ENCODE measurements at regions not wholly inside any gene's neighbourhood (a gene's known extent, or its start where the extent isn't known, plus 50 kb on each side); places are given as distances from the start of the nearest gene placed in this dataset.
A peak's percentile ranks its signal among the peaks of the same experiment; 100 is the strongest.
"Not testable (repeated sequence)": the region's sequence is repeated elsewhere in the genome, so short reads cannot be mapped to it uniquely, and the experiment has no call there.

- H3K9ac ChIP-seq (ENCODE audit: insufficient read depth in 1 of 2, low read length in 2 of 2); H3K27me3 ChIP-seq (ENCODE audit: control insufficient read depth in 3 of 3, insufficient read depth in 3 of 3, low read length in 2 of 3); H3K9me3 ChIP-seq (ENCODE audit: control insufficient read depth in 4 of 4, insufficient read depth in 3 of 4, low read length in 3 of 4); H3K36me3 ChIP-seq (ENCODE audit: control insufficient read depth in 4 of 4, insufficient read depth in 4 of 4, low read length in 4 of 4); H3K27ac ChIP-seq (ENCODE audit: low read depth in 1 of 2, low read length in 1 of 2); H3K4me3 ChIP-seq; H3K4me1 ChIP-seq (ENCODE audit: control insufficient read depth in 5 of 5, insufficient read depth in 5 of 5, low read length in 5 of 5); DNase-seq: not testable (repeated sequence)
- WGBS, 2 donors = no CpG with 5 or more reads among the region's 8 CpGs
- ATAC-seq (ENCODE audit: insufficient read depth, low FRiP score) = peak; percentile 86
Observed at GRCh38 chr1:120288814-120289600, 112.7 kb upstream of the SEC22B start.

GRCh38 chr1:120288167-120288566 is 111.8 kb upstream of the SEC22B start:
- H3K27ac ChIP-seq (ENCODE audit: low read depth in 1 of 2, low read length in 1 of 2); H3K9me3 ChIP-seq (ENCODE audit: control insufficient read depth in 4 of 4, insufficient read depth in 3 of 4, low read length in 3 of 4); H3K9ac ChIP-seq (ENCODE audit: insufficient read depth in 1 of 2, low read length in 2 of 2); H3K4me3 ChIP-seq; H3K36me3 ChIP-seq (ENCODE audit: control insufficient read depth in 4 of 4, insufficient read depth in 4 of 4, low read length in 4 of 4); H3K4me1 ChIP-seq (ENCODE audit: control insufficient read depth in 5 of 5, insufficient read depth in 5 of 5, low read length in 5 of 5); DNase-seq; H3K27me3 ChIP-seq (ENCODE audit: control insufficient read depth in 3 of 3, insufficient read depth in 3 of 3, low read length in 2 of 3): not testable (repeated sequence)
- WGBS, 2 donors = no CpG with 5 or more reads among the region's 6 CpGs
- ATAC-seq (ENCODE audit: insufficient read depth, low FRiP score) = peak; percentile 39

GRCh38 chr1:120282744-120283464 is 106.6 kb upstream of the SEC22B start:
- not testable (repeated sequence) for H3K4me3 ChIP-seq; H3K4me1 ChIP-seq (ENCODE audit: control insufficient read depth in 5 of 5, insufficient read depth in 5 of 5, low read length in 5 of 5); H3K27ac ChIP-seq (ENCODE audit: low read depth in 1 of 2, low read length in 1 of 2); DNase-seq; H3K27me3 ChIP-seq (ENCODE audit: control insufficient read depth in 3 of 3, insufficient read depth in 3 of 3, low read length in 2 of 3); H3K36me3 ChIP-seq (ENCODE audit: control insufficient read depth in 4 of 4, insufficient read depth in 4 of 4, low read length in 4 of 4); H3K9me3 ChIP-seq (ENCODE audit: control insufficient read depth in 4 of 4, insufficient read depth in 3 of 4, low read length in 3 of 4); H3K9ac ChIP-seq (ENCODE audit: insufficient read depth in 1 of 2, low read length in 2 of 2)
- WGBS, 2 donors = no CpG with 5 or more reads among the region's 4 CpGs
- ATAC-seq (ENCODE audit: insufficient read depth, low FRiP score) = peak; percentile 72

GRCh38 chr1:120278259-120278610 is 101.9 kb upstream of the SEC22B start:
- H3K27me3 ChIP-seq (ENCODE audit: control insufficient read depth in 3 of 3, insufficient read depth in 3 of 3, low read length in 2 of 3); H3K4me3 ChIP-seq; H3K9ac ChIP-seq (ENCODE audit: insufficient read depth in 1 of 2, low read length in 2 of 2); H3K36me3 ChIP-seq (ENCODE audit: control insufficient read depth in 4 of 4, insufficient read depth in 4 of 4, low read length in 4 of 4); H3K4me1 ChIP-seq (ENCODE audit: control insufficient read depth in 5 of 5, insufficient read depth in 5 of 5, low read length in 5 of 5); H3K27ac ChIP-seq (ENCODE audit: low read depth in 1 of 2, low read length in 1 of 2); DNase-seq; H3K9me3 ChIP-seq (ENCODE audit: control insufficient read depth in 4 of 4, insufficient read depth in 3 of 4, low read length in 3 of 4): not testable (repeated sequence)
- ATAC-seq (ENCODE audit: insufficient read depth, low FRiP score) = peak; percentile 21
- WGBS, 2 donors = no CpG with 5 or more reads among the region's 4 CpGs

- not testable (repeated sequence) for H3K9me3 ChIP-seq (ENCODE audit: control insufficient read depth in 4 of 4, insufficient read depth in 3 of 4, low read length in 3 of 4); H3K27me3 ChIP-seq (ENCODE audit: control insufficient read depth in 3 of 3, insufficient read depth in 3 of 3, low read length in 2 of 3); H3K4me1 ChIP-seq (ENCODE audit: control insufficient read depth in 5 of 5, insufficient read depth in 5 of 5, low read length in 5 of 5); DNase-seq; H3K27ac ChIP-seq (ENCODE audit: low read depth in 1 of 2, low read length in 1 of 2); H3K36me3 ChIP-seq (ENCODE audit: control insufficient read depth in 4 of 4, insufficient read depth in 4 of 4, low read length in 4 of 4); H3K4me3 ChIP-seq; H3K9ac ChIP-seq (ENCODE audit: insufficient read depth in 1 of 2, low read length in 2 of 2); ATAC-seq (ENCODE audit: insufficient read depth, low FRiP score)
- no CpG with 5 or more reads among the region's 26 CpGs for WGBS, 2 donors
Observed at GRCh38 chr1:120277428-120278258, 101.3 kb upstream of the SEC22B start.

GRCh38 chr1:120276710-120277109 is 100.4 kb upstream of the SEC22B start:
- DNase-seq; H3K9me3 ChIP-seq (ENCODE audit: control insufficient read depth in 4 of 4, insufficient read depth in 3 of 4, low read length in 3 of 4); H3K9ac ChIP-seq (ENCODE audit: insufficient read depth in 1 of 2, low read length in 2 of 2); ATAC-seq (ENCODE audit: insufficient read depth, low FRiP score); H3K27ac ChIP-seq (ENCODE audit: low read depth in 1 of 2, low read length in 1 of 2); H3K4me3 ChIP-seq; H3K36me3 ChIP-seq (ENCODE audit: control insufficient read depth in 4 of 4, insufficient read depth in 4 of 4, low read length in 4 of 4); H3K27me3 ChIP-seq (ENCODE audit: control insufficient read depth in 3 of 3, insufficient read depth in 3 of 3, low read length in 2 of 3); H3K4me1 ChIP-seq (ENCODE audit: control insufficient read depth in 5 of 5, insufficient read depth in 5 of 5, low read length in 5 of 5): not testable (repeated sequence)
- no CpG with 5 or more reads among the region's 5 CpGs for WGBS, 2 donors

GRCh38 chr1:120274438-120274837 is 98.1 kb upstream of the SEC22B start:
- not testable (repeated sequence) for H3K4me3 ChIP-seq; DNase-seq; H3K27me3 ChIP-seq (ENCODE audit: control insufficient read depth in 3 of 3, insufficient read depth in 3 of 3, low read length in 2 of 3); H3K9me3 ChIP-seq (ENCODE audit: control insufficient read depth in 4 of 4, insufficient read depth in 3 of 4, low read length in 3 of 4); H3K36me3 ChIP-seq (ENCODE audit: control insufficient read depth in 4 of 4, insufficient read depth in 4 of 4, low read length in 4 of 4); H3K27ac ChIP-seq (ENCODE audit: low read depth in 1 of 2, low read length in 1 of 2); H3K9ac ChIP-seq (ENCODE audit: insufficient read depth in 1 of 2, low read length in 2 of 2); H3K4me1 ChIP-seq (ENCODE audit: control insufficient read depth in 5 of 5, insufficient read depth in 5 of 5, low read length in 5 of 5); ATAC-seq (ENCODE audit: insufficient read depth, low FRiP score)
- no CpG with 5 or more reads among the region's 3 CpGs for WGBS, 2 donors

GRCh38 chr1:120273363-120273762 is 97.0 kb upstream of the SEC22B start:
- H3K9me3 ChIP-seq (ENCODE audit: control insufficient read depth in 4 of 4, insufficient read depth in 3 of 4, low read length in 3 of 4); H3K27ac ChIP-seq (ENCODE audit: low read depth in 1 of 2, low read length in 1 of 2); H3K36me3 ChIP-seq (ENCODE audit: control insufficient read depth in 4 of 4, insufficient read depth in 4 of 4, low read length in 4 of 4); H3K27me3 ChIP-seq (ENCODE audit: control insufficient read depth in 3 of 3, insufficient read depth in 3 of 3, low read length in 2 of 3); H3K4me1 ChIP-seq (ENCODE audit: control insufficient read depth in 5 of 5, insufficient read depth in 5 of 5, low read length in 5 of 5); ATAC-seq (ENCODE audit: insufficient read depth, low FRiP score); H3K9ac ChIP-seq (ENCODE audit: insufficient read depth in 1 of 2, low read length in 2 of 2); DNase-seq; H3K4me3 ChIP-seq: not testable (repeated sequence)
- WGBS, 2 donors = 31 to 42% methylated on average over 2 of the region's 4 CpGs
